ENCODE measurements at regions not wholly inside any gene's neighbourhood (a gene's known extent, or its start where the extent isn't known, plus 50 kb on each side); places are given as distances from the start of the nearest gene placed in this dataset.
"Not testable (repeated sequence)": the region's sequence is repeated elsewhere in the genome, so short reads cannot be mapped to it uniquely, and the experiment has no call there.

DNA sequence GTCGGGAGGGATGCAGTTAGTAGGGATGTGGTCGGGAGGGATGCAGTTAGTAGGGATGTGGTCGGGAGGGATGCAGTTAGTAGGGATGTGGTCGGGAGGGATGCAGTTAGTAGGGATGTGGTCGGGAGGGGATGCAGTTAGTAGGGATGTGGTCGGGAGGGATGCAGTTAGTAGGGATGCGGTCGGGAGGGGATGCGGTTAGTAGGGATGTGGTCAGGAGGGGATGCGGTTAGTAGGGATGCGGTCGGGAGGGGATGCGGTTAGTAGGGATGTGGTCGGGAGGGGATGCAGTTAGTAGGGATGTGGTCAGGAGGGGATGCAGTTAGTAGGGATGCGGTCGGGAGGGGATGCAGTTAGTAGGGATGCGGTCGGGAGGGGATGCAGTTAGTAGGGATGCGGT lies 96.2 kb downstream of the BDH1 start:
- H3K4me3 ChIP-seq, H3K27ac ChIP-seq: not testable (repeated sequence)

DNA sequence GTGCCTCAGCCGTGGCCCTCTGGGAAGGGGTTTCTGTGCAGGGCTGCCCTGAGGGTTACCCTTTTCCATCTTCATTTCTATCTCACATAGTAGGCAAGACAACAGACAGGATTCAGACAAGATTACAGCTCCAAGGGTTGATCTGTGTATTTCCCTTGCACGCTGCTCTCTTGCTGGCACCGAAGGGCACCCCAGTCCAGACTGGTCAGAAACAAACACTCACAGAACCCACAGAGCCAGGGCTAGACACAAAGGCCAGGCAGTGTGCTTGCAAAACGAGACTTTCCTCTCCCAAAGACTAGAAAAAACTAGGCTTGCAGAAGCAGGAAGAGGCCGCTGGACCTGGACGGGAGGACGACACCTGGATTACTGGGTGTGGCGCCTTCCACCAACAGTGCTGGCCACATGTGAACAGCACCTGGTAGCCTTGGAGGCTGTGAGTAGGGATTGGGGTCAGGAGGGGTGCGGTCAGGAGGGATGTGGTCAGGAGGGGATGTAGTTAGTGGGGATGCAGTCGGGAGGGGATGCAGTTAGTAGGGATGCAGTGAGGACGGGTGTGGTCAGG lies 96.8 kb downstream of the BDH1 start:
- H3K27ac ChIP-seq: peak overlapping the region in 1 of 21 experiments; percentile 21
- no peak overlapping the region for H3K4me3 ChIP-seq

DNA sequence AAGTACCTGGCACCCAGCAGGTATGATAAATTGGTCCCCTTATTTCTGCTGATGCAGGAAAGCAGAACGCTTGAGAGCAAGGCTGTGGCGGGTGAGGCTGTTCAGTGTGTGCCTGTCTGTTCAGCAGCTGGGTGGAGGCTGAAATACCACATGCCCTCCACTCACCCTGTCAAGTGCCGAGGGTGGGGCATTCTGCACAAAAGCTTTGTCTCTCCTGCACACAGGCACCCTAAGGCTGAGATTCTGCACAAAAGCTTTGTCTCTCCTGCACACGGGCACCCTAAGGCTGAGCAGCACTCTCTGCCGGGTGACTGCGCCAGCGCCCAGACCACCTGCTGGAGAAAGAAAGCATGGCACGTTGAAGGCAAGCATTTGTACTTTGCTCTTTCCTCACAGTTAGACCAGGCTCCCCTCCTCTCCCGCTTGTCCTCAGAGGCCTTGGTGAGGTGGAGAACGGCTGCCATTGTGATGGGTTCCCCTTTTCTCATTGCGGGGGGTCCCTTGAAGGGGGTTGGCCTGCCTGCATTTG lies 97.5 kb downstream of the BDH1 start:
- peak overlapping the region in 1 of 21 experiments; percentile 21 for H3K27ac ChIP-seq
- H3K4me3 ChIP-seq: no peak overlapping the region

DNA sequence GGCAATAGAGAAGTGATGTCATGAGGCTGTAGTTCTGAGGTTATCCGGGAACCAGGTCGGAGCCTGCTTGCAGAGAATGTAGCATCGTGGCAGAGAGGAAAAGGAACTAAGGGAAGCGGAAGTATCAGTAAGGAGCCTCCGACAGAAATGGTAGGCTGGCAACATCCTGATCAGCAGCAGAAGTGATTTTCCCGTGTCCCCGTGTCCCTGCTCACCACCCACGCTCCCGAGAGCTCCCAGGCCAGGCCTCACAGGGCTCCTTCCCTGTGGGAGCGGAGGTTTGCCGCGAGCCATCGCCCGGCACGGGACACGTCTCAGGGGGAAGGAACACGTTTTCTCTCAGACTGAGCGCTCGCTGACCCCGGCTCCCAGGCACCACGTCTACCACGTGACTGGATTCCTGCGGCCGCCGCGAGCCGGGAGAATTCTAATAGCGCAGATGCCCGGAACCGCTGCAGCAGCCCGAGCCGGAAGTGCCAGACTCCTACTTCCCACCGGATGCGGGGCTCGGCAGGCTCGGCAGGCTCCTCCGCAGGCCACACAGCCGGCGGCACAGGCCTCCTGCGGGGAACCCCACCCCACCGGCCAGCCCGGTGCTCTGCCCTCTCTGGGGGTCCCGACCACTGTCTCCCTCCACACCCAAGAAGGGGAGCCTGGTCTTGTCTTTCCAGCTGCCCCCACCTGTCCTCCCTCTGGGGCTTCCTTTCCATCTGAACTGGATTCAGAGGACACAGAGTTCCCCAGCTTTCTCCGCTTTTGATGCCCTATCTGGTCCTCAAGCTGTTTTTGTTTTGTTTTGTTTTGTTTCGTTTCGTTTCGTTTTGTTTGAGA lies 99.3 kb downstream of the BDH1 start:
- peak overlapping the region; percentile 67 to 90 (median 85) for H3K27ac ChIP-seq

DNA sequence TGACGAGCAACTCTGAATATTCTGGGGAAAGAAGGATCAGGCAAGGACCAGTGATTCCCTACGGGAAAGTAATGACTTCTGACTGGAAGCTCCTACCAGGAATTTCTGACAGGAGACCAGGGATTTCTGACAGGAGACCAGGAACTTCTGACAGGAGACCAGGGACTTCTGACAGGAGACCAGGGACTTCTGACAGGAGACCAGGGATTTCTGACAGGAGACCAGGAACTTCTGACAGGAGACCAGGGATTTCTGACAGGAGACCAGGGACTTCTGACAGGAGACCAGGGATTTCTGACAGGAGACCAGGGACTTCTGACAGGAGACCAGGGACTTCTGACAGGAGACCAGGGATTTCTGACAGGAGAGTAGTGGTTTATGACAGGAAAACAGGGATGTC lies 100.9 kb downstream of the BDH1 start:
- not testable (repeated sequence) for H3K27ac ChIP-seq, H3K4me3 ChIP-seq

More for the DNA sequence above, 99.3 kb downstream of the BDH1 start:
- H3K4me3 ChIP-seq: peak overlapping the region; percentile 35 to 56 (median 47)

DNA sequence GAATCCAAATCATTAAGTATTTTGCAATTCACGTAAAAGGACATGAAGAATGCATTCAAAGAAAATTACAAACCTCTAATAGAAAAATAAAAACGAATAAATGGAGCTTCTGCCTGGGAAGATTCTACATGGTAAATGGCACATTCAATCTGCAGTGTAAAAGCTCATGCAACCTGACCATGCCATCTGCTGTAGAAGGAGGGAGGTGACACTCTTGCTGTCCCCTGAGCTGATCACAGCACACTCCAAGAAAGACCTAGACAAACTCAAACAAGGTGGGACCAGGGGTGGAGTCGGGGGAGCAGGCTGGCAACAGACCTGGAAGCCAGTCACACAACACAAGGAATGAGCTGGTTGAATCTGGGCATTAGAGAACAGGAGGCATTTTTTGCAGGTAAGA lies 101.8 kb downstream of the BDH1 start:
- no peak overlapping the region for H3K4me3 ChIP-seq
- H3K27ac ChIP-seq: no peak overlapping the region

DNA sequence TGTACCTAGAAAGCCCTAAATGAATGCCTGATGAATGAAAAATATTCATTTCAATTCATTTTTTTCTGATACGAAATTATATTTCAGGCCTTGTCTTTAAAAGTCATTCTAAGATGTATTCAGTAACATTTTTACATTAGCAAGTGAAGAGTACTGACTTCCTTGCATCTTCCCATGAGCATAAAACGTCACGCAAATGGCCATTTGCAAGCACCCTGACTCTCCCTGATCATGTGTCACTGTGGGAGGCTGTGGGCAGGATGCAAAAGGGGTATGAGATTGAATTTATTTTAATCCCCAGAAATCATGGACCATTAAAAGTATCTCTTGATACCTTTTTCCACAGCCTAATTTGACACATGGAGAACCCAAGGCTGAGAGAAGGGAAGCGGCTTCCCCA lies 105.0 kb downstream of the BDH1 start:
- Histone ChIP-seq H3K4me3 (no peak overlapping the region), H3K27ac (no peak overlapping the region)

GRCh38 chr3:197450308-197450707 lies 105.5 kb downstream of the BDH1 start:
- H3K4me3 ChIP-seq: no peak overlapping the region

DNA sequence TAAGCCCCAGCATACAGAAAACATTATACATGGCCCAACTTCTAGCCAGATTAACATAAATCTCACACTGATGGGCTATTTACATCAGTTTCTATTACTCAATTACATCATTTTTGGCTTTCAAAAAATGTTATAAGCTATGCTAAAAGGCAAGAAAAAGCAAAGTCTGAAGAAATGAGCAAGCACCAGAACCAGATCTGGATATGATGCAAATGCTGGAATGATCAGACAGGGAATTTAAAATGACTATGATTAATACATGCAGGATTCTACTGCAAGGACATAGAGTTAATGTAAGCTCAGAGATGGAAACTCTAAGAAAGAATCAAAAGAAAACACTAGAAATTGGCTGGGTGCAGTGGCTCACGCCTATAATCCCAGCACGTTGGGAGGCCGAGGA lies 106.6 kb downstream of the BDH1 start:
- not testable (repeated sequence) for H3K27ac ChIP-seq, H3K4me3 ChIP-seq

More at GRCh38 chr3:197450308-197450707, 105.5 kb downstream of the BDH1 start:
- H3K27ac ChIP-seq: no peak overlapping the region

GRCh38 chr3:197447781-197448180 lies 108.0 kb downstream of the BDH1 start:
- H3K27ac ChIP-seq, H3K4me3 ChIP-seq: not testable (repeated sequence)

DNA sequence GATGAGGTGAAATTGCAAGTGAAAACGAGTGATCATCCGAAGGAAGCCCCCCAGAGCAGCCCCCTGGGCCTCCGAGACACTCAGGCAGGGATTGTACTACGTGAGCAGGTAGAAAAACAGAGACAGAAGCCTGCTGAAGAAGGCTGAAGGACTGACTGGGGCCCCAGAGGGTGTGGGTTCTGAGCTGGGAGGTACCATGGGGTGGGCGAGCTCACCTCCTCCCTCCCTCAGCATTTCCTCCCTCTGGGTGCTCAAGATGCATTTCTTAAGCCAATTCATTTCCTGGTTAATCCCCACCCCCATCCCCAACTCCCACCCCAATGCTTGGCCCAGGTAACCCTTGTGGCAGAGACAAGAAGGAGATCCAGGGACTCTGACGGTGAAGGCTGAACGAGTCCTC lies 108.7 kb downstream of the BDH1 start:
- Histone ChIP-seq H3K27ac (no peak overlapping the region), H3K4me3 (no peak overlapping the region)

DNA sequence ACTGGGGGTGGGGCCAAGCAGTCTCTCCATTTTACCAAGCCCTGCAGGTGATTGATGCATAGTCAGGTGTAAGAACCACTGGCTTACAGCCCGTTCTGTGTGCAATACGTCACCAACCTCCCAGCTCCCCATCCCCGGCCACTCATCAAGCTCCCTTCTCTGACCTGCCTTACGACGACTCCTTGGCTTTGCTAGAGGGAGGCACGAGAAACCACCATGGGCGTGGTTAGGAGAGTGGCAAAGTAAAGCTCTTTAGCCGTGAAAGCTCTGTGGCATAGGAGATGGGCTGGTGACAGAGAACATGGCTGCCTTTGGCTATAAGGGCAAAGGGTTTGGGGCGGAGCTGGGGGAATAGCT lies 109.1 kb downstream of the BDH1 start:
- Histone ChIP-seq H3K4me3 (no peak overlapping the region), H3K27ac (no peak overlapping the region)

DNA sequence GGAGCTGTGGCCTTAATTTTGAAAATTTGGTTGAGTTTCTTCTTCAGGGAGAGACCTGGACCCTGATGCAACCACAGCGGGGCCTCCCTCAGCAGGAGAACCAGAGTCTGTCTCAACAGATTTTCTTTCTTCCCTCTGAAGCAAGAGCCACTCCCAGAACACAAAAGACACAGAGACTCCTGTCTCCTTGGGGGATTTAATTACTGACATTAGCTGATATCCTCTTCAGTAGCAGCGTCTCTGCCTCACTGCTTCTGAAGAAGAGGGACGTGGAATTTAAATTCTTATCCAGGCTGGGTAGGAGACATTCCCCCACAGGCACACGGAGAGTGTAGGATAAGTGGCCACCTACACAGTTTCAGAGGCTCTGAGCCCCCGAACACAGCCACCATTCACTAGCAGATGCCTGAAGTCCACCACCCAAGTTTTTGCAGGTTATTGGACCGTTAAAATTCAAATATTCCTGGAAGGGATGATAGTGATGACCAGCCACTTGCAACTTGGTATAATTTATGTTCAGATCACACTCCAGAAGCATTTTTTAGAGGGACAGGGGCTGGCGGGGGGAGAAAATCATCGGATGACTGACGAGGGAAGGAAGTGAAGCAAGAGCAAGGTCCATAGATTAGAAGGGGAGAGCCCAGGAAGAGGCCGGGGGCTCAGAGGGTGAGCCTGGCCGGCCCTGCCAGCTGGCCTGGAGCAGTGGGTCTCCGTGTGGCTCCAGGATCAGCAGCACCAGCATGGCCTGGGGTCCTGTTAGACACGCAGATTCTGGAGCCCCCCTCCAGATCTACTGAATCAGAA lies 109.7 kb downstream of the BDH1 start:
- Histone ChIP-seq H3K27ac (no peak overlapping the region), H3K4me3 (no peak overlapping the region)

DNA sequence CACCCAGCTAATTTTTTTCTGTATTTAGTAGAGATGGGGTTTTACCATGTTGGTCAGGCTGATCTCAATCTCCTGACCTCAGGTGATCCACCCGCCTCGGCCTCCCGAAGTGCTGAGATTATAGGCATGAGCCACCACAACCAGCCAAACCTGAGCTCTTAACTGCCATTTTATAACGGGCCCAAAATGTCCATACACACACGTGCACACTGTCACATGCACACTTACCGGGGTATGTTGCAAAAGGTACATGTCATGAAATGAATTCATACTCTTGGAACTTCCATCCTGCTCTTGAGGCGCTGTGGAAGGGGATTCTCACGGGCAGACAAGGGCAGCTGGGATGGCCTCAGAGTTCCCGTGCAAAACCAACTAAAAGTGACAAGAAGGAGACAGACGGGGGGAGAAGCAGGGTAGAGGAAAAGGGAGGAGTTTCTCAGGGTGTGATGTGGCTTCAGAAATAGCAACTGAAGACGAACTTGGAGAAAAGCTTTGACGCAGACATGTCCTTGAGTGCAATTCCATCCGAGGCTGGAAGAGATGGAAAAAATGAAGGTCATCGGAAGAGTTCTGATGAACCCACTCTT lies 110.9 kb downstream of the BDH1 start:
- H3K27ac ChIP-seq: no peak overlapping the region
- H3K4me3 ChIP-seq: no peak overlapping the region

DNA sequence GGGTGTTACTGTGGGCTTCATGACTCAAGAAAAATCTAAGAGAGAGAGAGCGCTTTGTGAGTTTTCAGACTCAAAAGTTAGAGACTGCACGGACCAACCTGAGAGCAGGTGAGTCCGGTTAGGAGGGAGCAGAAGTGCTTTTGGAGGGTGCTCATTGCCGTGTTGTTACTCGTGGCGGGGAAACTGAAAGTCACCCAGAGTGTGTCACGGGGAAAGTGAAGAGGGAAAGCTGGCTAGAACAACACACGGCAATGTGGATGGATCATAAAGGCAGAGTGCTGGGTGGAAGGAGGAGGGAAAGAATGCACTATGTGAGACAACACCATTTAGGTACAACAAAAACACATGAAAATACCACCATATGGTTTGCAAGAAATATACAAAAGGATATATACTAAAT lies 112.3 kb downstream of the BDH1 start:
- no peak overlapping the region for H3K4me3 ChIP-seq
- H3K27ac ChIP-seq: no peak overlapping the region

- H3K4me3 ChIP-seq: no peak overlapping the region
- H3K27ac ChIP-seq: no peak overlapping the region
These were observed 115.0 kb downstream of the BDH1 start for GRCh38 chr3:197440717-197441303.

DNA sequence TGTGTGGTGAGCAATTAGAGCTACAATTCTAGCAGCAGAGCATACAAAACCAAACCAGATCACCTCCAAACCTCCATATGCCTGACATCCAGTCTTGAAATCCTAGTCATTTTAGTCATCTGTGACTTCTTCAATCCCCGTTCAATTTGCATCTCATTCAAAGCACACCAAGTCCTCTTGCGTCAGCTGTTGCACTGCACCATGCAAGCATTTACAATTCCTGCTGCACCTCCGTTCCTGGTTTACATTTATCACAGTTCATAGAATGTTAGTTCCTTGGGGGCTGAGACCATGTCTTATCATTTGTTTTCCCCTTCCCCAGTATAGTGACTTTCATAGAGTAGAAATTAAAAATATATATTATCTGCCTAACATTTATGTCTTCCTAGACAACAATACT lies 116.9 kb downstream of the BDH1 start:
- Histone ChIP-seq H3K27ac (no peak overlapping the region), H3K4me3 (no peak overlapping the region)

GRCh38 chr3:197435426-197435825 lies 120.3 kb downstream of the BDH1 start:
- Histone ChIP-seq H3K27ac (no peak overlapping the region), H3K4me3 (no peak overlapping the region)

- H3K4me3 ChIP-seq: no peak overlapping the region
- H3K27ac ChIP-seq: no peak overlapping the region
These were observed 120.9 kb downstream of the BDH1 start for GRCh38 chr3:197434830-197435229.

All from skin epidermis (tissue), 12 donors.